Liver (tissue), 8 donors: ENCODE measurements at regions not wholly inside any gene's neighbourhood (a gene's known extent, or its start where the extent isn't known, plus 50 kb on each side); places are given as distances from the start of the nearest gene placed in this dataset.

Source experiments
- DNase-seq: peaks from one replicate; pipeline ENCODE4 v3.0.0-alpha.2; 2017; ENCODE audit warnings: low spot score
- H3K27ac ChIP-seq, 2 donors: one replicate each; pipeline ENCODE4 v1.7.0; 2013; ENCODE audit warnings: inconsistent platforms in 2 of 2, low read length in 2 of 2, control low read depth in 1 of 2, low read depth in 1 of 2, mild to moderate bottlenecking in 1 of 2
- H3K27me3 ChIP-seq, 4 donors: one replicate each; pipeline versions ENCODE4 v1.6.1 to v1.7.0; 2013; ENCODE audit warnings: low read length in 3 of 4, inconsistent platforms in 1 of 4, mild to moderate bottlenecking in 1 of 4, moderate library complexity in 1 of 4; ENCODE audit not compliant: control insufficient read depth in 4 of 4, insufficient read depth in 4 of 4
- H3K36me3 ChIP-seq, 4 donors: one replicate each; pipeline versions ENCODE4 v1.6.1 to v1.7.0; 2013; ENCODE audit warnings: low read length in 3 of 4, mild to moderate bottlenecking in 3 of 4, low read depth in 1 of 4, moderate library complexity in 1 of 4; ENCODE audit not compliant: control insufficient read depth in 4 of 4, insufficient read depth in 3 of 4
- H3K4me1 ChIP-seq, 4 donors: one replicate each; pipeline versions ENCODE4 v1.6.1 to v1.7.0; 2013; ENCODE audit warnings: low read length in 3 of 4, mild to moderate bottlenecking in 3 of 4, moderate library complexity in 1 of 4; ENCODE audit not compliant: control insufficient read depth in 4 of 4, insufficient read depth in 4 of 4
- H3K4me3 ChIP-seq, 3 donors: one replicate each; pipeline versions ENCODE4 v1.6.1 to v1.7.0; 2013; ENCODE audit warnings: low read length in 3 of 3, control low read depth in 1 of 3, low read depth in 1 of 3, mild to moderate bottlenecking in 1 of 3
- H3K9ac ChIP-seq, 2 donors: one replicate each; pipeline ENCODE4 v1.7.0; 2013; ENCODE audit warnings: low read length in 2 of 2, mild to moderate bottlenecking in 2 of 2, moderate library complexity in 2 of 2, control low read depth in 1 of 2, low read depth in 1 of 2
- H3K9me3 ChIP-seq, 4 donors: one replicate each; pipeline versions ENCODE4 v1.6.1 to v1.7.0; 2013; ENCODE audit warnings: low read length in 3 of 4; ENCODE audit not compliant: control insufficient read depth in 4 of 4
- ATF3 ChIP-seq: IDR thresholded peaks from 2 replicates; pipeline ENCODE4 v1.6.1; 2016; ENCODE audit warnings: antibody characterized with exemption
- CTCF ChIP-seq: fragments of 150-350 bp; IDR thresholded peaks from 2 replicates; pipeline ENCODE4 v1.5.1; 2017; ENCODE audit warnings: improper control_type of control experiment, low read depth, low read length; ENCODE audit not compliant: missing input control
- EGR1 ChIP-seq, 2 donors: IDR thresholded peaks; 2 replicates each; pipeline ENCODE4 v1.6.1; 2016 to 2018; ENCODE audit warnings: antibody characterized with exemption in 2 of 2, low read depth in 2 of 2
- FOXA1 ChIP-seq: IDR thresholded peaks from 2 replicates; pipeline ENCODE4 v1.6.1; 2016; ENCODE audit warnings: antibody characterized with exemption
- FOXA2 ChIP-seq: IDR thresholded peaks from 2 replicates; pipeline ENCODE4 v1.6.1; 2016; ENCODE audit warnings: antibody characterized with exemption
- GABPA ChIP-seq, 2 donors: IDR thresholded peaks in 1 of 2; conservative IDR thresholded peaks in 1 of 2; 2 replicates each; pipeline ENCODE4 v1.6.1; 2016; ENCODE audit warnings: antibody characterized with exemption in 2 of 2, mild to moderate bottlenecking in 1 of 2, moderate library complexity in 1 of 2
- HNF4A ChIP-seq, 2 donors: conservative IDR thresholded peaks; 2 replicates each; pipeline ENCODE4 v1.6.1; 2016; ENCODE audit warnings: antibody characterized with exemption in 2 of 2, mild to moderate bottlenecking in 2 of 2
- HNF4G ChIP-seq: IDR thresholded peaks from 2 replicates; pipeline ENCODE4 v1.6.1; 2016; ENCODE audit warnings: antibody characterized with exemption
- JUND ChIP-seq, 2 donors: IDR thresholded peaks; 2 replicates each; pipeline ENCODE4 v1.6.1; 2016; ENCODE audit warnings: antibody characterized with exemption in 2 of 2
- MAX ChIP-seq: IDR thresholded peaks from 2 replicates; pipeline ENCODE4 v1.6.1; 2016; ENCODE audit warnings: antibody characterized with exemption
- NR2F2 ChIP-seq: IDR thresholded peaks from 2 replicates; pipeline ENCODE4 v1.6.1; 2016; ENCODE audit warnings: antibody characterized with exemption
- RAD21 ChIP-seq, 2 donors: IDR thresholded peaks; 2 replicates each; pipeline ENCODE4 v1.6.1; 2016; ENCODE audit warnings: antibody characterized with exemption in 2 of 2, mild to moderate bottlenecking in 2 of 2
- REST ChIP-seq: IDR thresholded peaks from 2 replicates; pipeline ENCODE4 v1.6.1; 2016; ENCODE audit warnings: antibody characterized with exemption, mild to moderate bottlenecking
- SP1 ChIP-seq: IDR thresholded peaks from 2 replicates; pipeline ENCODE4 v1.6.1; 2018; ENCODE audit warnings: antibody characterized with exemption, mild to moderate bottlenecking
- TAF1 ChIP-seq: conservative IDR thresholded peaks from 2 replicates; pipeline ENCODE4 v1.6.1; 2016; ENCODE audit warnings: antibody characterized with exemption, mild to moderate bottlenecking
- YY1 ChIP-seq: IDR thresholded peaks from 2 replicates; pipeline ENCODE4 v1.6.1; 2016; ENCODE audit warnings: antibody characterized with exemption, mild to moderate bottlenecking
- ZBTB33 ChIP-seq: IDR thresholded peaks from 2 replicates; pipeline ENCODE4 v1.6.1; 2016; ENCODE audit warnings: antibody characterized with exemption
- WGBS: extraction: QIAGEN DNeasy Blood & Tissue Kit; methylation state at CpG from one replicate; pipeline ENCODE4 v1.1.7; 2013; 5-methylcytosine and 5-hydroxymethylcytosine counted together
- donor health status: healthy.
- donor health status: healthy.
- donor health status: healthy.
- donor health status: healthy.
- donor health status: healthy.

GRCh38 chr10:59470570-59470969, 108.2 kb upstream of the FAM13C start:
- no peak overlapping the region for H3K27ac ChIP-seq
- DNase-seq, result no peak
- TF ChIP-seq HNF4A (conservative IDR thresholded peaks at IDR 0.05) (no peak), ATF3 (no peak)
- H3K9me3 ChIP-seq, result peaks cover 0 to 2% (median 0%) of the 10 kb centered on the region in 4 donors
- H3K9ac ChIP-seq, result no peak overlapping the region
- no peaks in the 10 kb centered on the region for H3K36me3 ChIP-seq
- no peaks in the 10 kb centered on the region for H3K27me3 ChIP-seq
- H3K4me3 ChIP-seq, result no peak overlapping the region
- H3K4me1 ChIP-seq, result no peaks in the 10 kb centered on the region
- WGBS, result 78% methylated on average over 5 of the region's 5 CpGs

- DNase-seq, result no peak
These were observed 102.7 kb upstream of the FAM13C start for GRCh38 chr10:59465088-59465487.

GRCh38 chr10:59464483-59464882, 102.1 kb upstream of the FAM13C start:
- no peak for TF ChIP-seq ATF3
- no peak for TF ChIP-seq FOXA1
- TF ChIP-seq JUND (IDR thresholded peaks at IDR 0.05), result no peak
- no peak for TF ChIP-seq YY1
- TF ChIP-seq GABPA (IDR thresholded peaks at IDR 0.05 in 1 of 2, conservative IDR thresholded peaks at IDR 0.05 in 1 of 2), result no peak
- TF ChIP-seq HNF4A (conservative IDR thresholded peaks at IDR 0.05), result no peak
- no peak for TF ChIP-seq RAD21 (IDR thresholded peaks at IDR 0.05)
- TF ChIP-seq HNF4G, result no peak
- no peak for TF ChIP-seq FOXA2
- TF ChIP-seq TAF1, result no peak
- no peak for TF ChIP-seq ZBTB33
- no peak for TF ChIP-seq SP1
- no peak for TF ChIP-seq MAX
- no peak for TF ChIP-seq EGR1 (IDR thresholded peaks at IDR 0.05; ENCODE audit: low read depth in 2 of 2)
- TF ChIP-seq REST, result no peak
- TF ChIP-seq NR2F2, result no peak
- Histone ChIP-seq H3K27me3 (no peaks in the 10 kb centered on the region), H3K9me3 (no peaks in the 10 kb centered on the region), H3K9ac (no peak overlapping the region), H3K4me3 (no peak overlapping the region), H3K36me3 (no peaks in the 10 kb centered on the region), H3K27ac (no peak overlapping the region), H3K4me1 (no peaks in the 10 kb centered on the region)
- WGBS, result 94% methylated on average over 1 of the region's 1 CpG
- DNase-seq, result no peak

More at GRCh38 chr10:59465088-59465487, 102.7 kb upstream of the FAM13C start:
- Histone ChIP-seq H3K9me3 (no peaks in the 10 kb centered on the region), H3K27me3 (no peaks in the 10 kb centered on the region), H3K36me3 (no peaks in the 10 kb centered on the region), H3K4me3 (no peak overlapping the region), H3K27ac (no peak overlapping the region), H3K4me1 (no peaks in the 10 kb centered on the region), H3K9ac (no peak overlapping the region)
- TF ChIP-seq SP1, result no peak
- TF ChIP-seq RAD21 (IDR thresholded peaks at IDR 0.05), result peak; percentile 83
- no peak for TF ChIP-seq NR2F2
- TF ChIP-seq JUND (IDR thresholded peaks at IDR 0.05), result no peak
- no peak for TF ChIP-seq HNF4A (conservative IDR thresholded peaks at IDR 0.05)
- TF ChIP-seq FOXA1, result no peak
- TF ChIP-seq CTCF, result peak; percentile 43
